Thoracic aorta (tissue), 2 donors: ENCODE measurements at regions not wholly inside any gene's neighbourhood (a gene's known extent, or its start where the extent isn't known, plus 50 kb on each side); places are given as distances from the start of the nearest gene placed in this dataset.

ENCODE experiments used
- ATAC-seq: fragments of 150-250 bp; one replicate; pipeline ENCODE4 v1.8.0; 2017; ENCODE audit warnings: low read depth; ENCODE audit not compliant: insufficient number of reproducible peaks, low FRiP score
- DNase-seq: peaks from one replicate; pipeline ENCODE4 v3.0.0-alpha.2; 2020; ENCODE audit warnings: low spot score
- H3K27ac ChIP-seq, 2 donors: fragments of 200-600 bp; sonication (generic); 1 replicate in 1 of 2; 2 replicates in 1 of 2; pipeline ENCODE4 v1.5.1; 2016; ENCODE audit warnings: mild to moderate bottlenecking in 2 of 2, moderate library complexity in 2 of 2
- H3K27me3 ChIP-seq: fragments of 200-600 bp; sonication (generic); replicated peaks from 2 replicates; pipeline ENCODE4 v1.6.0; 2016; ENCODE audit warnings: mild to moderate bottlenecking; ENCODE audit not compliant: insufficient read depth
- H3K36me3 ChIP-seq: fragments of 200-600 bp; sonication (generic); one replicate; pipeline ENCODE4 v1.5.1; 2016
- H3K4me1 ChIP-seq, 2 donors: fragments of 200-600 bp; sonication (generic); 1 replicate in 1 of 2; 2 replicates in 1 of 2; pipeline versions ENCODE4 v1.5.1 to v1.6.0; 2016; ENCODE audit warnings: low read depth in 2 of 2, mild to moderate bottlenecking in 1 of 2; ENCODE audit not compliant: control insufficient read depth in 1 of 2
- H3K4me3 ChIP-seq: fragments of 200-600 bp; sonication (generic); 2 replicates; pipeline ENCODE4 v1.5.1; 2016; ENCODE audit warnings: mild to moderate bottlenecking
- H3K9me3 ChIP-seq: fragments of 200-600 bp; sonication (generic); 2 replicates; pipeline ENCODE4 v1.5.1; 2016
- CTCF ChIP-seq: fragments of 200-600 bp; sonication (generic); IDR thresholded peaks from one replicate; pipeline ENCODE4 v1.5.1; 2019; ENCODE audit warnings: antibody characterized with exemption

- H3K9me3 ChIP-seq: no peaks in the 10 kb centered on the region
Measured at GRCh38 chr18:68181956-68182355, 533.0 kb downstream of the TMX3 start.

GRCh38 chr18:68179811-68180210 lies 535.1 kb downstream of the TMX3 start:
- TF ChIP-seq CTCF: no peak
- ATAC-seq (no peak), DNase-seq (no peak)
- H3K4me3 ChIP-seq: no peak overlapping the region
- H3K36me3 ChIP-seq: no peaks in the 10 kb centered on the region
- no peak overlapping the region for H3K27ac ChIP-seq
- no peaks in the 10 kb centered on the region for H3K9me3 ChIP-seq
- peaks cover 0 to 7% of the 10 kb centered on the region in 2 donors for H3K4me1 ChIP-seq
- H3K27me3 ChIP-seq: no peaks in the 10 kb centered on the region

More at GRCh38 chr18:68181956-68182355, 533.0 kb downstream of the TMX3 start:
- H3K27ac ChIP-seq: no peak overlapping the region
- DNase-seq (no peak), ATAC-seq (no peak)
- no peak overlapping the region for H3K4me3 ChIP-seq
- peaks cover 0 to 7% of the 10 kb centered on the region in 2 donors for H3K4me1 ChIP-seq
- no peaks in the 10 kb centered on the region for H3K27me3 ChIP-seq
- no peak for TF ChIP-seq CTCF
- no peaks in the 10 kb centered on the region for H3K36me3 ChIP-seq

- Histone ChIP-seq H3K4me1 (peaks cover 0 to 7% of the 10 kb centered on the region in 2 donors), H3K4me3 (no peak overlapping the region), H3K27ac (no peak overlapping the region), H3K36me3 (no peaks in the 10 kb centered on the region), H3K27me3 (no peaks in the 10 kb centered on the region), H3K9me3 (no peaks in the 10 kb centered on the region)
- ATAC-seq: no peak
- TF ChIP-seq CTCF: no peak
- DNase-seq: no peak
Measured at GRCh38 chr18:68178921-68179320, 536.0 kb downstream of the TMX3 start.

GRCh38 chr18:68177807-68178702 lies 536.9 kb downstream of the TMX3 start:
- no peak for DNase-seq
- H3K4me1 ChIP-seq: peaks cover 0 to 7% of the 10 kb centered on the region in 2 donors

More at GRCh38 chr18:68177807-68178702, 536.9 kb downstream of the TMX3 start:
- H3K4me3 ChIP-seq: no peak overlapping the region
- no peaks in the 10 kb centered on the region for H3K27me3 ChIP-seq
- H3K36me3 ChIP-seq: no peaks in the 10 kb centered on the region
- TF ChIP-seq CTCF: no peak
- H3K27ac ChIP-seq: no peak overlapping the region
- no peaks in the 10 kb centered on the region for H3K9me3 ChIP-seq
- no peak for ATAC-seq
